Calu3 (cell line): ENCODE measurements at regions not wholly inside any gene's neighbourhood (a gene's known extent, or its start where the extent isn't known, plus 50 kb on each side); places are given as distances from the start of the nearest gene placed in this dataset.
A peak's percentile ranks its signal among the peaks of the same experiment; 100 is the strongest.

Experiments
- BruUV-seq: library from RNA; stranded (reverse); fragments of 400-500 nt; replicated peaks from 2 replicates; lab custom pipeline; 2021; lab: Mats Ljungman, UMichigan
- CTCF ChIA-PET: fragments of 300-600 bp; sonication (Branson Sonifier 250); formaldehyde crosslinking; loops from one replicate; lab custom pipeline; 2022; ENCODE audit warnings: antibody characterized with exemption; lab: Charles Lee
- DNase-seq: peaks from one replicate; pipeline ENCODE4 v3.0.0; 2022
- H3K27ac Mint-ChIP-seq: one replicate; pipeline ENCODE4 v1.8.0; 2022; ENCODE audit warnings: mixed read lengths; ENCODE audit not compliant: unreplicated experiment
- H3K27me3 Mint-ChIP-seq: one replicate; pipeline ENCODE4 v1.8.0; 2022; ENCODE audit warnings: mixed read lengths; ENCODE audit not compliant: unreplicated experiment
- H3K36me3 Mint-ChIP-seq: one replicate; pipeline ENCODE4 v1.8.0; 2022; ENCODE audit warnings: mild to moderate bottlenecking, moderate library complexity, mixed read lengths; ENCODE audit not compliant: insufficient read depth, unreplicated experiment
- H3K4me1 Mint-ChIP-seq: one replicate; pipeline ENCODE4 v1.8.0; 2022; ENCODE audit warnings: mild to moderate bottlenecking, low read depth, mixed read lengths; ENCODE audit not compliant: unreplicated experiment
- H3K4me3 Mint-ChIP-seq: one replicate; pipeline ENCODE4 v1.8.0; 2022; ENCODE audit warnings: mild to moderate bottlenecking, low read depth, moderate library complexity, mixed read lengths; ENCODE audit not compliant: unreplicated experiment
- H3K9me3 Mint-ChIP-seq: one replicate; pipeline ENCODE4 v1.8.0; 2022; ENCODE audit warnings: low read depth, mixed read lengths; ENCODE audit not compliant: unreplicated experiment
- CTCF ChIP-seq: fragments of 200-600 bp; IDR thresholded peaks from one replicate; pipeline ENCODE4 v1.8.0; 2022; ENCODE audit warnings: antibody characterized with exemption; ENCODE audit not compliant: unreplicated experiment
- intact Hi-C: fragments of 100-400 bp; cut with micrococcal nuclease; formaldehyde crosslinking; loops from one replicate; pipeline ENCODE4 v1.10.0; 2022; ENCODE audit not compliant: unreplicated experiment

DNA sequence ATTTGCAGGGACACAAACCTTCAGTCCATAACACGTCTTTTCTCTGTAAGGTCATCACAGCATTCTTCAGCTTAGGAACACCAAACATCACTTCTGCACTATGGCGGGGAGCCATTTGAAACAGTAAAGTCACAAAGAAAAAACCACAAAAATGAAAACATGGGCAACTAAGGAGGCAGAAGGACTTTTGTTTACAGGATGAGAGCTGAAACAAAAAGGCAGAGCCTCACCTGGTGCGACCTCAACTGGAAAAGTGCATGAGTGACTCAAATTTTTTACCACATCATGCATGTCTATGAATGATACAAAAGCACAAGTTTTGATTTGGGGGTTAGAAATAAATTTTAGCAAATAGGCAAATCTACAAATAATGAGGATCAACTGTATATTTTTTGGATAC is 68.2 kb upstream of the TNFAIP3 start:
- Mint-ChIP-seq H3K36me3 (no peaks in the 10 kb centered on the region), H3K27ac (no peak overlapping the region), H3K4me1 (peaks cover 22% of the 10 kb centered on the region), H3K4me3 (no peak overlapping the region), H3K9me3 (no peaks in the 10 kb centered on the region), H3K27me3 (no peaks in the 10 kb centered on the region)
- TF ChIP-seq CTCF: no peak
- no TSS peak for BruUV-seq
- no peak for DNase-seq
- intact Hi-C loops: no loop called here
- CTCF ChIA-PET: interaction anchor here (1.4 to 1.8 kb wide), 1 partner anchor 68 kb away, joined by 5 to 6 read pairs; the partner anchor contains the start of gene TNFAIP3

- no peaks in the 10 kb centered on the region for H3K27me3 Mint-ChIP-seq
- H3K27ac Mint-ChIP-seq: peak overlapping the region; percentile 81
- DNase-seq: peak; percentile 41
- CTCF ChIA-PET: interaction anchor here (0.5 to 1.8 kb wide), 3 partner anchors 11 to 151 kb away, joined by 4 to 6 read pairs (median 5); partner anchors contain the start of gene TNFAIP3
- no peaks in the 10 kb centered on the region for H3K36me3 Mint-ChIP-seq
- peaks cover 14% of the 10 kb centered on the region for H3K4me1 Mint-ChIP-seq
- intact Hi-C loops: loop anchor here (2.0 to 5.0 kb wide), 3 partner anchors 69 to 145 kb away; no protein-coding TSS in a partner anchor
- TF ChIP-seq CTCF: peak; percentile 18
- no TSS peak for BruUV-seq
- no peaks in the 10 kb centered on the region for H3K9me3 Mint-ChIP-seq
- no peak overlapping the region for H3K4me3 Mint-ChIP-seq
Measured at GRCh38 chr6:137799950-137800568, 67.0 kb upstream of the TNFAIP3 start.

DNA sequence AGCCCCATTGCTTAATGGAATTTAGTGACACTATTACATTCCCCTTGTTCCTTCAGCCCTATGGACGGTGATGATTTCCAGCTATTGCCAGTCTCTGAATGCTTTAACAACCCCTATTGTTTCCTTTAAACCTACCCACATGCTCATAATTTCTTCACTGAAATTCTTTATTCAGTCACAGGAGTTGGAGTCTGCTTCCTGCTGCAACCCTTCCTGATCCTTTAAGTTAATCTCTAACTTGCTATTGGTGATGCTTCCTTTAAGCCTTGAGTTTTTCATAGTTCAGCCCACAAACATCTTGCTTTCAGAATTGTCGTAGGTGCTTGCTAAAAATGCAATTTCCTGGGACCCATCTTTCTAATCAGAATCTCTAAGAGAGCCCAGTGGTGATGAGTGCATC is 66.3 kb upstream of the TNFAIP3 start:
- H3K27ac Mint-ChIP-seq: peak overlapping the region; percentile 81
- H3K9me3 Mint-ChIP-seq: no peaks in the 10 kb centered on the region
- no peak for DNase-seq
- H3K4me3 Mint-ChIP-seq: no peak overlapping the region
- H3K27me3 Mint-ChIP-seq: no peaks in the 10 kb centered on the region
- H3K36me3 Mint-ChIP-seq: no peaks in the 10 kb centered on the region
- intact Hi-C loops: loop anchor here (2.0 to 5.0 kb wide), 3 partner anchors 68 to 144 kb away; no protein-coding TSS in a partner anchor
- peaks cover 14% of the 10 kb centered on the region for H3K4me1 Mint-ChIP-seq
- TF ChIP-seq CTCF: no peak
- CTCF ChIA-PET: interaction anchor here (1.8 kb wide), 1 partner anchor 66 kb away, joined by 6 read pairs; the partner anchor contains the start of gene TNFAIP3
- no TSS peak for BruUV-seq

DNA sequence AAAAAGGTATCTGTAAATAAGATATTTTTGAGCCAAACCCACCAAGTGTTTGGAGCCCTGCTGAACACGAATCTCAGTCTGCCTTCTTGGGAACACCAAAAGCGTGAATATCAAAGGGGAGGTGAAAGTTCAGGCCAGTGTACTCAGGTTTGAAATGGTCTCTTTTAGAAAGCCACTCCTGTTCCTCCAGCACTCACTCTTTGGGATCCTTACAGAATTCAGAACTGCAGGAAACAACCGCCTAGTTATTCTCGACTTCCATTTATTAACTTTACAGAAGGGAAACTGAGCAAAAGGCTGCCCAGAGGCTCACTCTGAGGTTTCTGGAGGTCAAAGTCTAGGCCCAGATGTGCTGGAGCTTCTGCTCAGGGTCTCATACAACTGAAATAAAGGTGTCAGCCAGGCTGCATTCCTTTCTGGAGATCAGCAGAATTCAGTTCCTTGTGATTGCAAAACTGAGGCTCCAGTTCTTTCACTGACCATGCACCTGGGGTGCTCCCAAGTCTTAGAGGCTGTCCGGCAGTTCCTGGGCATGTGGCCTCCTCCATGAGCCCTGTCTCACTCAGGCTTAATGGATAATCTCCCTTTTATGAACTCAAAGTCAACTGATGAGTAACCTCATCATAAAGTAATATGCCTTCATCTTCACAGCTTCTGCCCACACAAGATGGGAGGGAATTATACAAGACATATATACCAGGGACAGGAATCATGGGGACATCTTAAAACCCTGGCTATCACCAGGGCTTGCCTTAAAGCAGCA is 65.5 kb upstream of the TNFAIP3 start:
- no peak for TF ChIP-seq CTCF
- H3K4me3 Mint-ChIP-seq: no peak overlapping the region
- H3K27me3 Mint-ChIP-seq: no peaks in the 10 kb centered on the region
- CTCF ChIA-PET: no interaction called here
- H3K9me3 Mint-ChIP-seq: no peaks in the 10 kb centered on the region
- H3K4me1 Mint-ChIP-seq: peaks cover 14% of the 10 kb centered on the region
- no peak for DNase-seq
- intact Hi-C loops: loop anchor here (2.0 to 5.0 kb wide), 3 partner anchors 67 to 143 kb away; no protein-coding TSS in a partner anchor
- H3K36me3 Mint-ChIP-seq: no peaks in the 10 kb centered on the region
- no peak overlapping the region for H3K27ac Mint-ChIP-seq
- BruUV-seq: no TSS peak
